OCI-LY7 (cell line): ENCODE measurements at regions not wholly inside any gene's neighbourhood (a gene's known extent, or its start where the extent isn't known, plus 50 kb on each side); places are given as distances from the start of the nearest gene placed in this dataset.

Source experiments
- EZH2phosphoT487 ChIP-seq: fragments of 200-600 bp; sonication (generic); IDR thresholded peaks from 2 replicates; pipeline ENCODE4 v1.6.1; 2018; ENCODE audit warnings: low read depth, borderline replicate concordance, mild to moderate bottlenecking, mixed run types, antibody characterized with exemption, low read length, moderate library complexity, mixed read lengths
- TF ChIP-seq, protein P1 (sequence below): fragments of 200-600 bp; sonication (generic); conservative IDR thresholded peaks from 2 replicates; pipeline ENCODE4 v1.5.1; 2014; ENCODE audit warnings: mild to moderate bottlenecking, antibody characterized with exemption, low read length, moderate library complexity, mixed read lengths

DNA sequence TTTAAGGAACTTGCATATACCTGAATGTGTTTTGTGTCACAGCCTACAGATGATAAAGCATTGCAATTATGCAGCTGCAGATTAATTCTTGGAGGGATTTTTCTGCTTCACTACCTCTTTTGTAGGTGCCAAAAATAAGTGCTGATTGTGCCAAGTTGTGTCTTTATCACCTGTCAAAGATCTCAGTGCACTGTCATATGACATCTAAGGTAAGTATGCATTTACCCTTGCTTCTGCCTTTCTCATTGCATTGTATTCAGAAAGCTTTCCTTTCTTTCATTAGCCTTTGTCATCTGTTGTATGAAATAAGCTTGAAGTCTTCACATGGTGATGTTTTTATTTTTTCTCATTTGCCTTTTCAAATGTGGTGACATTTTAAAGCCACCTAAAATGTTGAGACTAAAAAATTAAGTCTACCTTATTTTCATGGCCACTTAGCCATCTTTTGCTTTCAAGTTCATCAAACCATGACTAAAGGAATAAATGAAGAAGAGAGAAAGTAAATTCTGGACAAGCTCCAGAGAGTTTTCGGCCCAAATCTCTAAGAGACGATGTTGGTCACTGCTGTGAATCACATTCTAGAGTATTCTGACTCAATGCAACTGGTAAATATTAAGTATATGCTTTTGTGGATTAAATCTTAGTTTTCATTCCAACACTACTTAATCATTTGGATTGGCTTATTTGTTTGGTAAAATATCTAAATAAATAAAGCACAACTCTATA, 381.8 kb upstream of the EPHA3 start:
- TF ChIP-seq, protein P1, sequence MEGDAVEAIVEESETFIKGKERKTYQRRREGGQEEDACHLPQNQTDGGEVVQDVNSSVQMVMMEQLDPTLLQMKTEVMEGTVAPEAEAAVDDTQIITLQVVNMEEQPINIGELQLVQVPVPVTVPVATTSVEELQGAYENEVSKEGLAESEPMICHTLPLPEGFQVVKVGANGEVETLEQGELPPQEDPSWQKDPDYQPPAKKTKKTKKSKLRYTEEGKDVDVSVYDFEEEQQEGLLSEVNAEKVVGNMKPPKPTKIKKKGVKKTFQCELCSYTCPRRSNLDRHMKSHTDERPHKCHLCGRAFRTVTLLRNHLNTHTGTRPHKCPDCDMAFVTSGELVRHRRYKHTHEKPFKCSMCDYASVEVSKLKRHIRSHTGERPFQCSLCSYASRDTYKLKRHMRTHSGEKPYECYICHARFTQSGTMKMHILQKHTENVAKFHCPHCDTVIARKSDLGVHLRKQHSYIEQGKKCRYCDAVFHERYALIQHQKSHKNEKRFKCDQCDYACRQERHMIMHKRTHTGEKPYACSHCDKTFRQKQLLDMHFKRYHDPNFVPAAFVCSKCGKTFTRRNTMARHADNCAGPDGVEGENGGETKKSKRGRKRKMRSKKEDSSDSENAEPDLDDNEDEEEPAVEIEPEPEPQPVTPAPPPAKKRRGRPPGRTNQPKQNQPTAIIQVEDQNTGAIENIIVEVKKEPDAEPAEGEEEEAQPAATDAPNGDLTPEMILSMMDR = no peak
- no peak for TF ChIP-seq EZH2phosphoT487
